ENCODE measurements at regions not wholly inside any gene's neighbourhood (a gene's known extent, or its start where the extent isn't known, plus 50 kb on each side); places are given as distances from the start of the nearest gene placed in this dataset.
A peak's percentile ranks its signal among the peaks of the same experiment; 100 is the strongest.

DNA sequence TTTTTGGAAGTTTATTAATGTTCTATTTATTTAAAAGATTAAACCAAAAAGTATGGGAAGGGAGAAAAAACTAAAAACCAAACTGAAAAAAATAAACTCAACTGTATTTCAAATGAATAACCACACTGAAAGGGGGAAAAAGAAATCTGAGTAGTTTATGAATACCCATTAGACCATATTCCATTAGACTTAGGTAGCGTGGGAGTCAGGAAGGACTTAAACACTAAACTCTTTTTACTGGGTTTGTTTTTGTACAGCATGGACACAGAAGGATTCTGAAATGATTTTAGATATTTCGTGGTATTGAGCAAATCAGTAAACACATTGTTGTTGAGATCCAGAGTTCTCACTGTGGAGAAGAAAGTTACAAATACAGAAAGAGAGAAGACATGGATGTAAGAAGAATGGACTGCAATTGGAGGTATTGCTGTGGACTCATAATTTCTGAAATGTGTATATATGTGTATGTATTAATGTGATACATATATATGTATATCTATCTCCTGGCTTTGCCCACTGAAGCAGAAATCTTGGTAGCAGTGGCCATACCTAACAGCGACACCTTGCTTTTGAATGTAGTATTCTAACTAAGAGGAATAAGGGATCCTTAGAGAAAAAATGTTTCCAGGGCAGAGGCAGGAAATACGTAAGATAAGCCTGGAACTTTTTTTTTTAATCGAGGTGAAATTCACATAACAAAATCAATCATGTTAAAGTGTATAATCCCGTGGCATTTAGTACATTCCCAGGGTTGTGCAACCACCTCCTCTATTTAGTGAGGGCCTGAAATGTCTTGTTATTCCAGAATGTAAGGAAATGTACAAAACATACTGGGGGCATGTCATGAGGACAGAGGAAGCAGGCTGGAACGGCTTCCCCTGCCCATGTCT, 228.8 kb downstream of the SMARCA2 start:
- no peak for FAIRE-seq
- no peak for DNase-seq (ENCODE audit: insufficient read length, low spot score)

GRCh38 chr9:2247340-2247739, 232.2 kb downstream of the SMARCA2 start:
- DNase-seq (ENCODE audit: insufficient read length, low spot score) (no peak), FAIRE-seq (no peak)

DNA sequence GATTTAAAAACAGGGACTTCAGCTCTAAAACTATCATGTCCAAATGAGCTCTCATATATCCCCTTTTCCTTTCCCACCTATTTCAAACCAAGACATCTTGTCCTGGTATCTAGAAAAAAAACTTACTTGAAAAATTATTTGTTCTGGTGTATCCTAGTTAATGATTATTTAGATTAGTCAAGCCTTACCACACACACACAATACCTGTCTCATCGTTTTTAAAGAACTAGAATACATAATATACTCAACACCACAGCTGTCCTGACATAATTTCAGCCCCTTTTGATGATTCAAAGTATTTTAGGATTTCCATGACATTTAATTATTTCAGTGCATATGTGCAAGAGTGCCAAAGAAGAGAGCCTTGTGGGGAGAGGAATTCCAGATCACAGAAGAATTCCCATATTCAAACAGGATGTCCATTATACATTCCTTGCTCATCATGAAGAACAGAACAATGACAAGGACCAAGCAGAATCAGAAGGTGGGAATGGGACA, 233.7 kb downstream of the SMARCA2 start:
- no peak for FAIRE-seq
- DNase-seq (ENCODE audit: insufficient read length, low spot score), result no peak

GRCh38 chr9:2253636-2254580, 238.8 kb downstream of the SMARCA2 start:
- FAIRE-seq (no peak), DNase-seq (ENCODE audit: insufficient read length, low spot score) (no peak)

GRCh38 chr9:2255128-2255527, 240.0 kb downstream of the SMARCA2 start:
- DNase-seq (ENCODE audit: insufficient read length, low spot score) (no peak), FAIRE-seq (no peak)

DNA sequence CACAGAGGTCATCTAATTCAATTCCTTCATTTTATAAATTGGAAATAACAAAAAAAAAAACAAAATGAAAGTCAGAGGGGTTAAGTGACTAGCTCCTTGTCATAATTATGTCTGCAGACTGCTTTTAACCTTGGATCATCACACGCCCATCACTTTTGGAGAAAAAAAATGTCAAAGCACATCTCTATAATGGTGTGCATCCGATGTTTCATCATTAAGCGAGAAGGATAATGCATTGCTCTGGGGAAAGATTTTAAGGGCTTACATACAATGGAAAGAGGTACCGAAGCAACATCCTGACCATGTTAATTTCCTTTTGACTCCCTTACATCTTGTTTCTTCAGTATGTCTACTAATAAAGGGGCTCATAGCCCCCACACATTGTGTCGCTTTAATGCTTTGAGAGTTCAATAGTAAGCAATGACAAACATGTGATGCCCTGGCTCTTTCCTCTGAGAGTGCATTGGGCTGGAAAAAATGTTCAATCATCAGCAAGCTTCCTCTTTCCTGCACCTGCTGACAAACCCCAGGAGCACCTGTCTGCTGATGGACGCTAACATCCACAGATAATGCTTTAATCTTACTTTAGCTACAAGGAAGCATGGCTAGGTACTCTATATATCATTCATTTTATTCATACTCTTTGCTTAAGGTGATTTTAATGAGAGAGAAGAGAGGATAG, 242.2 kb downstream of the SMARCA2 start:
- no peak for DNase-seq (ENCODE audit: insufficient read length, low spot score)
- no peak for FAIRE-seq

- peak; percentile 20 for FAIRE-seq
- no peak for DNase-seq (ENCODE audit: insufficient read length, low spot score)
Measured at GRCh38 chr9:2260417-2261306, 245.5 kb downstream of the SMARCA2 start.

- DNase-seq (ENCODE audit: insufficient read length, low spot score), result no peak
Measured at GRCh38 chr9:2261421-2262103, 246.4 kb downstream of the SMARCA2 start.

DNA sequence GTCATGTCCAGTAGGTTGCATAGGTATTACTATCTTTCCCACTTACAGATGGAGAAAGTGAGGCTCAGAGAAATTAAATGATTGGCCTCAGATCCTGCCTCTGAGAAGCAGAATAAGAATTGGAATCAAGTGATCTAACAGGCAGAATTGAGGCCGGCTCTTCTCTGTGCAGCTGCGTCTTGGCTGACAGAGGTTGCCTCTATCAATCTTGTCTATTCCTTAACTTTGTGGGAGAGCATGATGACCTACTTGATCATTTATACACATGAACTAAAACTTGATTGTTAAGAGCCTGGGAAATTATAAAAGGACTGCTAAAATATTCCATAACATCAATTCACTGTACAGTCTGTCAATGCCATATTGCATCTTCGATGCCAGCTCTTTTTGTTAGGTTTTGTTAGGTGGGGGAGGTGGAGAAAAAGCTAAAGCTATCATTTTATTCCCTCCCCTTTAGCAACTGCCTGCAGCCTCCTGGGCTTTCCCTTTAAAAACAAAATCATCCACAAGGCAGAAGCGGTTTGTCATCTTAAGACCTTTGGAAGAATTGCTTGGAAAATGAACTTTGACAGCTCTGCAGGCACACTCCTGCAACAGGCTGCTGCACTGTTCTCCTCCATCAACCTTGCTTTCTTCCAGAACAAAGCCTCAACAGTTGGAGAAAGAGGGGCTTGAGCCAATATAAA, 247.4 kb downstream of the SMARCA2 start:
- FAIRE-seq (no peak), DNase-seq (ENCODE audit: insufficient read length, low spot score) (no peak)

More at GRCh38 chr9:2261421-2262103, 246.4 kb downstream of the SMARCA2 start:
- FAIRE-seq, result no peak

- no peak for DNase-seq (ENCODE audit: insufficient read length, low spot score)
- no peak for FAIRE-seq
Measured at GRCh38 chr9:2263111-2263510, 248.0 kb downstream of the SMARCA2 start.

- FAIRE-seq (no peak), DNase-seq (ENCODE audit: insufficient read length, low spot score) (no peak)
Measured at GRCh38 chr9:2263665-2264064, 248.5 kb downstream of the SMARCA2 start.

- DNase-seq (ENCODE audit: insufficient read length, low spot score) (no peak), FAIRE-seq (no peak)
Measured at GRCh38 chr9:2264081-2264480, 248.9 kb downstream of the SMARCA2 start.

DNA sequence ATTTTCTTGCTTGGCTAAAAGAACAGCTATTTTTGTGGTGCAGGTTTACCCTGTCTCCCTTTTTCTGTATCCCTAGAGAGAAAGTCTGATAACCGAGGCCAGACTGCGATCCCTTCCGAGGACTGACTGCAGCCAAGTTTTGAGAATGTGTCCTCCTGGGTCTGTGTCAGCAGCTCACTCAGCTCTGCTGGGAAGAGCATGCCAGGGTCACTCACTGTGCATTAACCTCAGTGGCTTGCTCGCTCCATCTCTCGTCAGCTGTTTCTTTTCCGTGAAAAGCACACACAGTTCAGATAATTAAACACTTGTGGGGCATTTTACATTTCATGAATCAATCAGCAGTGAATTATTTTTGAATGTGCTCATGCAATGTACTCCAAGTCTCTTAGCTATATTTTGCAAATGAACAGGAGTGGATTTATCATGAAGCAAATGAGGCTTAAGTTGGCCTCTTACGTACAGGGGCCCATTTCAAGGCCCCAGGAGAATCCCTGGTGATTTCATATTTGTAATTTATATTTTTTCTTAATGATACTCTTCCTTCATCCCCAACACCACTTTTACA, 252.1 kb downstream of the SMARCA2 start:
- DNase-seq (ENCODE audit: insufficient read length, low spot score) (no peak), FAIRE-seq (no peak)

DNA sequence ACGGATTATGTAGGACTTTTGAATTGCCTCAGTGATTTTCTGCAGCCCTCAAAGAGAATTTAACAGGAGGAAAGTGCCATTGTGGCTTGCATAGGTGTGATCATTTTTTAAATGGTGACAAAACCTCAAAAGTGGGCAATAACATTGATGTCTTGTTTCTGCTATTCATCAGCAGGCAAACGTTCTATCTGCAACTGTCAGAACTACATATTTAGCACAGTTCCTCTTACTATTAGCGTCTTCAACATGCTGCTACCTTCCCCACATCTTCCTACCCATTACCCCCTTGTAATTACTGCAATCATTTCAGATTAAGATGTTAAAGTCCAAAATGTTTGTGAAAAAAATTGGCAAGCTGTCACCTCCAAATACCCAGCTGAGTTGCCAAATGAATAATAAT, 254.6 kb downstream of the SMARCA2 start:
- no peak for DNase-seq (ENCODE audit: insufficient read length, low spot score)

DNA sequence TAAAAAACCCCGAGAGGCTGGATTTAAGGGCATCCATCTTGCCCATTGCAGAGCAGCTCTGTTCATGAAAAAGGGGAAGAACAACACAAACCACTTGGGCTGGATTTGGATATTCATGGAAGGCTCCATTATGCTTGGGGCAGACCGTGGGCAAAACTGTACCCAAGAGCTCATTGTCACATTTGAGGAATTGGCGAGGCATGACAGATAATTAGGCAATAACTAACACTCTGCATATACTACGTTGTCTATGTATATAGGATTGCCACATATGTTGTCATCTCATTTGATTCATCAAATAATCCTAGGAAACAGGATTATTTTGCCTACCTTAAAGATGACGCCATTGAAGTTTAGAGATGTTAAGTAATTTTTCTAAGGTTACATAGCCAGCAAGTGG, 255.4 kb downstream of the SMARCA2 start:
- no peak for FAIRE-seq

More for the DNA sequence above, 254.6 kb downstream of the SMARCA2 start:
- no peak for FAIRE-seq

GRCh38 chr9:2271426-2271825, 256.3 kb downstream of the SMARCA2 start:
- DNase-seq (ENCODE audit: insufficient read length, low spot score) (no peak), FAIRE-seq (no peak)

More for the DNA sequence above, 255.4 kb downstream of the SMARCA2 start:
- no peak for DNase-seq (ENCODE audit: insufficient read length, low spot score)

DNA sequence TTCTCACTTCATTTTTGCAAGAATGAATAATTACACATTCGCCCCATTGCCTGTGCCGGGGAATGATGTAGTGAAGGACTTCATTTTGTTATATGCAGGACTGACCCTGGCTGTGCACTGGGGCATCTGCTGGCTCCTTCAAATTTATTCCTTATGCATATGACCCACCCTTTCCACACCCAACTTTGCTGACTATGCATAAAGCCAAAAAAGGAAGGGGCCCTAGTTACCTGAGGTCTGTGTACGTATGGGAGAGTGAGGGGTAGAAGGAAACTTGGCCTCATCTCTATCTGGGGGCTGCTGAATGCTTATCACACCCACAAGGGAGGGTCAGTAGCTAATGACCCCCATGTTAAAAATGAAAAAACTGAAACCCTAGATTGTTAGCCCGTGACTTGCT, 259.6 kb downstream of the SMARCA2 start:
- FAIRE-seq (no peak), DNase-seq (ENCODE audit: insufficient read length, low spot score) (no peak)

DNA sequence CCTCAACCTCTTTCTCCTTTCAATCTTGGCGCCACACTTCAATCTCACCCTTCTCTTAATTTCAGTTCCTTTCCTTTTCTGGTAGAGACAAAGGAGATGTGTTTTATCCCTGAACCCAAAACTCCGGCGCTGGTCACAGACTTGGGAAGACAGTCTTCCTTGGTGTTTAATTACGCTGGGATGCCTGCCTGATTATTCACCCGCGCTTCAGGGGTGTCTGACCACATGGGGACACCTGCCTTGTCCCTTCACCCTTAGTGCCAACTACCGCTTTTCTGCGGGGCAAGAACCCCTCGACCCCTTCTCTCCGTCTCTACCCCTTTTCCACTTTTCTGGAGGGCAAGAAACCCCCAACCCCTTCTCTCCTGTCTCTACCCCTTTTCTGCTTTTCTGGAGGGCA, 261.1 kb downstream of the SMARCA2 start:
- DNase-seq (ENCODE audit: insufficient read length, low spot score), result no peak
- FAIRE-seq, result no peak

All from HTR-8/SVneo (cell line).